IPS DF 4.7 (cell line): ENCODE measurements at regions not wholly inside any gene's neighbourhood (a gene's known extent, or its start where the extent isn't known, plus 50 kb on each side); places are given as distances from the start of the nearest gene placed in this dataset.

ENCODE experiments used
- DNase-seq: peaks from one replicate; pipeline ENCODE4 v3.0.0-alpha.2; 2013; ENCODE audit warnings: low spot score; ENCODE audit errors: extremely low read depth

- DNase-seq = no peak
Measured at GRCh38 chr9:79976257-79977073, 404.7 kb downstream of the TLE4 start.

- DNase-seq = no peak
Measured at GRCh38 chr9:79975621-79976256, 404.0 kb downstream of the TLE4 start.

- DNase-seq = no peak
Measured at GRCh38 chr9:79974806-79975422, 403.1 kb downstream of the TLE4 start.

GRCh38 chr9:79973627-79974026 is 401.9 kb downstream of the TLE4 start:
- no peak for DNase-seq

- DNase-seq = no peak
Measured at GRCh38 chr9:79970146-79970425, 398.3 kb downstream of the TLE4 start.

- no peak for DNase-seq
Measured at GRCh38 chr9:79969393-79970145, 397.8 kb downstream of the TLE4 start.

GRCh38 chr9:79968533-79968932 is 396.8 kb downstream of the TLE4 start:
- DNase-seq = no peak

- no peak for DNase-seq
Measured at GRCh38 chr9:79962836-79963235, 391.1 kb downstream of the TLE4 start.

- DNase-seq = no peak
Measured at GRCh38 chr9:79962150-79962549, 390.4 kb downstream of the TLE4 start.

GRCh38 chr9:79955300-79955699 is 383.5 kb downstream of the TLE4 start:
- no peak for DNase-seq

GRCh38 chr9:79953908-79954307 is 382.1 kb downstream of the TLE4 start:
- DNase-seq = no peak

- DNase-seq = no peak
Measured at GRCh38 chr9:79952401-79952800, 380.6 kb downstream of the TLE4 start.

- DNase-seq = no peak
Measured at GRCh38 chr9:79946712-79947111, 374.9 kb downstream of the TLE4 start.

- DNase-seq = no peak
Measured at GRCh38 chr9:79945495-79945894, 373.7 kb downstream of the TLE4 start.

GRCh38 chr9:79945016-79945415 is 373.3 kb downstream of the TLE4 start:
- DNase-seq = no peak

GRCh38 chr9:79940919-79941318 is 369.2 kb downstream of the TLE4 start:
- DNase-seq = no peak

GRCh38 chr9:79939819-79940218 is 368.1 kb downstream of the TLE4 start:
- DNase-seq = no peak

GRCh38 chr9:79936336-79936735 is 364.6 kb downstream of the TLE4 start:
- no peak for DNase-seq

GRCh38 chr9:79929285-79929684 is 357.5 kb downstream of the TLE4 start:
- no peak for DNase-seq

- no peak for DNase-seq
Measured at GRCh38 chr9:79928661-79929223, 357.0 kb downstream of the TLE4 start.

GRCh38 chr9:79925326-79925725 is 353.6 kb downstream of the TLE4 start:
- no peak for DNase-seq

- DNase-seq = no peak
Measured at GRCh38 chr9:79924836-79925235, 353.1 kb downstream of the TLE4 start.
